ENCODE measurements at regions not wholly inside any gene's neighbourhood (a gene's known extent, or its start where the extent isn't known, plus 50 kb on each side); places are given as distances from the start of the nearest gene placed in this dataset.

GRCh38 chr11:71330349-71330748 is 78.0 kb upstream of the SHANK2 start:
- TF ChIP-seq CTCF (IDR thresholded peaks at IDR 0.05; ENCODE audit: low read depth, low read length) (no peak), MAX (IDR thresholded peaks at IDR 0.05; ENCODE audit: low read depth, low read length) (no peak), POLR2A (IDR thresholded peaks at IDR 0.05; ENCODE audit: extremely low read depth, insufficient read length) (no peak), MYC (IDR thresholded peaks at IDR 0.05; ENCODE audit: low read depth, low read length) (no peak)

Measured in NB4 (cell line).